Prostate gland (tissue), 2 donors: ENCODE measurements at regions not wholly inside any gene's neighbourhood (a gene's known extent, or its start where the extent isn't known, plus 50 kb on each side); places are given as distances from the start of the nearest gene placed in this dataset.

Experiments
- CTCF ChIP-seq, 4 experiments: fragments of 200-600 bp in 2 of 4; fragments of 450-650 bp in 2 of 4; sonication (generic) in 2 of 4; IDR thresholded peaks; 1 replicate in 3 of 4; 2 replicates in 1 of 4; pipeline ENCODE4 v1.5.1; 2016 to 2019; ENCODE audit warnings: antibody characterized with exemption in 4 of 4, mild to moderate bottlenecking in 2 of 4, moderate library complexity in 2 of 4
- POLR2A ChIP-seq: fragments of 450-650 bp; IDR thresholded peaks from one replicate; pipeline ENCODE4 v1.6.1; 2016; ENCODE audit warnings: antibody characterized with exemption, mild to moderate bottlenecking

- no peak for TF ChIP-seq CTCF (IDR thresholded peaks at IDR 0.05)
- no peak for TF ChIP-seq POLR2A
Observed at GRCh38 chr7:19853261-19853832, 79.9 kb upstream of the TMEM196 start.
